ENCODE measurements at regions not wholly inside any gene's neighbourhood (a gene's known extent, or its start where the extent isn't known, plus 50 kb on each side); places are given as distances from the start of the nearest gene placed in this dataset.

DNA sequence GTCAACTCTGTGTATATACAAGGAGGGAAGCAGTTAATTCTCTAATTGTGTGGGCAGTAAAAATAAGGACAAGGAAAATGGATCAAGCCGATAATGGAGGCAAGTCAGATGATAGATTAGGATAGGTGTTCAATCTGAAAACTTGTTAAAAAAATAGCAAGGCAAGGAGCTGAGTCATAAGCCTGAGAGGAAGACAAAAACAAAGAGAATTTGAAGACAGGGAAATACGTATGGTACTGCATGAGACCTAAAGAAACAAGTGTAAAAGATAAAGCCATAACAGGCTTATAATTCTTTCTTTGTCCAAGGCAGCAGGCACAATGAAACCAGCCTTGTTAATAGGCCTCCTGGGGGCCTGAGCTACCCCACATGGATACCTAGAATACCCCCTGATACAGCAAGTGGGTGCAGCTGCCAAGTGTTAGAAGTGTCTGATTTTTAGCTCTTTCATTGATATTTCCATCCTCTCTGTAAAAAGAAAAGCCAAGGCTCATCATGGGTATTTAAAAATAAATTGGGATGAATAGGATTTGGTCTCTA lies 1570.6 kb upstream of the LRRTM3 start:
- Mint-ChIP-seq H3K9me3 (peaks cover 32% of the 10 kb centered on the region), H3K4me3 (no peak overlapping the region), H3K4me1 (ENCODE audit: low read depth) (no peaks in the 10 kb centered on the region), H3K36me3 (ENCODE audit: low read depth) (no peaks in the 10 kb centered on the region), H3K27me3 (ENCODE audit: low read depth) (no peaks in the 10 kb centered on the region), H3K27ac (no peak overlapping the region)
- no peak for DNase-seq (ENCODE audit: low spot score)

DNA sequence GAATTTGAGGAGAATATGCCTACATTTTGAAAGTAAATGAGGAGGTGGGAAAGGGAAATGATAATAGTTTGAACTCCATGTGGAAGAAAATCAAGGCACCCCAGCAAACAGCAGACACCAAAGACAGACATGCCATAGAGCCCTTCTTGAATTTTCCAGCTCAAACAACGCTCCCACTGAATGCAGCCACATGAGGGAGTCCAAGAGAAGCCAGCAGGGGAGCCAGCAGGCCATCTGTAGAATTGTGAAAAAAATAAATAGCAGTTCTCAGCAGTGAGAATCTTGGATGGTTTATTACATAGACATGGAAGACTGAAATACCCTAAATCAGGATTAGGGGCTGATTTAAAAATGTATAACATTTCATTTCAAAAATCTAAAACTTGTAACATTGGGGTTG lies 1567.3 kb upstream of the LRRTM3 start:
- Mint-ChIP-seq H3K36me3 (ENCODE audit: low read depth) (no peaks in the 10 kb centered on the region), H3K27me3 (ENCODE audit: low read depth) (no peaks in the 10 kb centered on the region), H3K9me3 (peaks cover 28% of the 10 kb centered on the region), H3K4me1 (ENCODE audit: low read depth) (no peaks in the 10 kb centered on the region), H3K27ac (no peak overlapping the region), H3K4me3 (no peak overlapping the region)
- DNase-seq (ENCODE audit: low spot score): no peak

DNA sequence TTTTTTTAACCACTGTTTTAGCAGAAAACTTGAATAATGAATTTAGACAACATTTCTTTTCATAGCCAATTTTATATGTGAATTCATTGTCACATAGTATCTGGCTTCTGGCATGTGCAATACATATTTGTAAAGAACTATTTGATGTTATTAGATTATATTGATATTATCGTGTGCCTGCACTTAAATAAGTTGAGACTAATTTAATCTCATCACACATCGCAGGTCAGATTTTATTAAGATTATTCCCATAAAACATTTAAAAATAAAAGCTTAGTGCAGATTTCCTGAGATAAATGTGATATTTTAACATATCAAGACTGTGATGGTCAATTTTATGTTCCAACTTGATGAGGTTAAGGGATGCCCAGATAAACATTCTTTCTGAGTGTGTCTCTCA lies 1565.3 kb upstream of the LRRTM3 start:
- H3K4me1 Mint-ChIP-seq (ENCODE audit: low read depth): no peaks in the 10 kb centered on the region
- H3K36me3 Mint-ChIP-seq (ENCODE audit: low read depth): no peaks in the 10 kb centered on the region
- DNase-seq (ENCODE audit: low spot score): no peak
- peaks cover 27% of the 10 kb centered on the region for H3K9me3 Mint-ChIP-seq
- H3K27ac Mint-ChIP-seq: no peak overlapping the region
- H3K4me3 Mint-ChIP-seq: no peak overlapping the region
- no peaks in the 10 kb centered on the region for H3K27me3 Mint-ChIP-seq (ENCODE audit: low read depth)

DNA sequence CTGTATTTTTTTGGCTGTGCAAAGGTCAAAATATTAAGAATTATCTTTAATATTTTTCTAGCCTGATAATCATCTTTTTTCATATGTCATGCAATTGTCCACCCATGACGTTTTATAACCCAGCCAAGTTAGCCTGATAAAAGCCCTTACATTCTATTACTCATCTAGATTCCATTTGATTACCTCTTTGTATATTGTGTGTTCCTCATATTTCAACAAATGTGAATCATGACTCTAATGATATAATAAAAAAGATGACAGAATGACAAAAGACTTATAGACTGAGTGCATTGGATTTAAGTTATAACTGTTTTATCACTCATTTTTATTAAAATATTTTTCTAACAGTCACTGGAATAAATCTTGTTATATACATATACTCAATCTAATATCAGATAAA lies 1560.0 kb upstream of the LRRTM3 start:
- H3K27ac Mint-ChIP-seq: no peak overlapping the region
- H3K4me1 Mint-ChIP-seq (ENCODE audit: low read depth): no peaks in the 10 kb centered on the region

DNA sequence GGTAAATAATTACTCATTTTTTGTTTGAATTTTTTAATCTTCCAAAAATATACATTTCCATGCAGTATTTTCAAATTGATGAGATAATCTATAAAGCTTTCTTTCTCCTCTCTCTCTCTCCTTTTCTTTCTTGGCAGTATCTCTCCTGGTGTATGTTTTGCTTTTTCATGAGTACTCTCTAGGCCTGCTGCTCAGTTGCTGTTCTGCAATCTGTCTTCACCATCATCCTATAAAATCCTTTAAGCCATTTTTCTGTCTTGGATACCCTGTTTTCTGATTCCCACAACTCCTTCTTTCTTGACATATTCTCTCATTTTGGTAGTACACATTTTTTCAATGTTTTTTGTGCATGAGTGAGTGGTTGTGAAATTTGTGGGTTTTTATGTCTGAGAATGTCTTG lies 1558.1 kb upstream of the LRRTM3 start:
- H3K36me3 Mint-ChIP-seq (ENCODE audit: low read depth): no peaks in the 10 kb centered on the region
- DNase-seq (ENCODE audit: low spot score): no peak
- no peak overlapping the region for H3K4me3 Mint-ChIP-seq
- no peaks in the 10 kb centered on the region for H3K4me1 Mint-ChIP-seq (ENCODE audit: low read depth)
- H3K27me3 Mint-ChIP-seq (ENCODE audit: low read depth): no peaks in the 10 kb centered on the region
- no peak overlapping the region for H3K27ac Mint-ChIP-seq
- peaks cover 17% of the 10 kb centered on the region for H3K9me3 Mint-ChIP-seq

More for the DNA sequence above, 1560.0 kb upstream of the LRRTM3 start:
- H3K9me3 Mint-ChIP-seq: peaks cover 13% of the 10 kb centered on the region
- no peak overlapping the region for H3K4me3 Mint-ChIP-seq
- no peaks in the 10 kb centered on the region for H3K27me3 Mint-ChIP-seq (ENCODE audit: low read depth)
- DNase-seq (ENCODE audit: low spot score): no peak
- no peaks in the 10 kb centered on the region for H3K36me3 Mint-ChIP-seq (ENCODE audit: low read depth)

DNA sequence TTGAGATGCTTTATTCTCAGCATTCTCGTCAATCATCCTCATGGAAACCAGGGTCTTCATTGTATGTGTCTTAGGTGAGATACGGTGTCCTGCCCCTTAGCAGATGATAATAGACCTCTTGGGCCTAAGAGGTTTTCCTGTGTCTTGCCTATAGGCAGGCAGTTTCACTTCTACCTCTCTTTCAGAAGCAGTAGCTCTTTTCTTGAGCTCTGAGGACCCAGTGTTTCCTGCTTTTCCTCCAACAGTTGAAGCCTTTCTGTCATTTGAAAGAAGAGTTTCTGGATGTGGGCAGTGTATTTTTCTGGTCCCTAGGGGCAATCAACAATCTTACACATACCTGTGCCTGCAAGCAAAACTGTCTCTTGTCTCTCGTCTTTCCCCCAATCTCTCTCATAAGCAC lies 1550.3 kb upstream of the LRRTM3 start:
- peaks cover 16% of the 10 kb centered on the region for H3K9me3 Mint-ChIP-seq
- no peak overlapping the region for H3K27ac Mint-ChIP-seq
- H3K36me3 Mint-ChIP-seq (ENCODE audit: low read depth): no peaks in the 10 kb centered on the region
- H3K27me3 Mint-ChIP-seq (ENCODE audit: low read depth): no peaks in the 10 kb centered on the region
- no peak for DNase-seq (ENCODE audit: low spot score)
- H3K4me1 Mint-ChIP-seq (ENCODE audit: low read depth): no peaks in the 10 kb centered on the region
- no peak overlapping the region for H3K4me3 Mint-ChIP-seq

DNA sequence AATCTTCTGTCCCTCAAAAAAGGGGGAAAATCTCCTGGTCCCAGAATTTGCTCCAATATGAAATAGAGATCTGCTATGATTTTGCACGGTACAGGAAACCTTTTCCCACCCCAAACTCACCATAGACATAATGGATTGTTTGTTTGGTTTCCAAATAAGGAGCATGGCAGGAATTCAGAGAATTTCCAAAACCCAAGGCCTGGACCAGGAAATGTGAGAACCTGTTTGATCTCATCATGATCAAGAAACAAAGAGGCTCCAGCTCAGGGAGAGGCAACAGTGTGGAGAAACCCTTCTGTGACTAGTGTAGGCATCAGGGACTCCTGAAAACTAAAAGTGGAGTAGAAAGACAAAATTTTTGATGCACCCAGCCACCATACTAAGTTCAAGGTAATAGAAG lies 1548.1 kb upstream of the LRRTM3 start:
- no peaks in the 10 kb centered on the region for H3K27me3 Mint-ChIP-seq (ENCODE audit: low read depth)
- peaks cover 13% of the 10 kb centered on the region for H3K9me3 Mint-ChIP-seq
- H3K27ac Mint-ChIP-seq: no peak overlapping the region
- H3K4me1 Mint-ChIP-seq (ENCODE audit: low read depth): no peaks in the 10 kb centered on the region
- H3K36me3 Mint-ChIP-seq (ENCODE audit: low read depth): no peaks in the 10 kb centered on the region
- no peak for DNase-seq (ENCODE audit: low spot score)
- no peak overlapping the region for H3K4me3 Mint-ChIP-seq

DNA sequence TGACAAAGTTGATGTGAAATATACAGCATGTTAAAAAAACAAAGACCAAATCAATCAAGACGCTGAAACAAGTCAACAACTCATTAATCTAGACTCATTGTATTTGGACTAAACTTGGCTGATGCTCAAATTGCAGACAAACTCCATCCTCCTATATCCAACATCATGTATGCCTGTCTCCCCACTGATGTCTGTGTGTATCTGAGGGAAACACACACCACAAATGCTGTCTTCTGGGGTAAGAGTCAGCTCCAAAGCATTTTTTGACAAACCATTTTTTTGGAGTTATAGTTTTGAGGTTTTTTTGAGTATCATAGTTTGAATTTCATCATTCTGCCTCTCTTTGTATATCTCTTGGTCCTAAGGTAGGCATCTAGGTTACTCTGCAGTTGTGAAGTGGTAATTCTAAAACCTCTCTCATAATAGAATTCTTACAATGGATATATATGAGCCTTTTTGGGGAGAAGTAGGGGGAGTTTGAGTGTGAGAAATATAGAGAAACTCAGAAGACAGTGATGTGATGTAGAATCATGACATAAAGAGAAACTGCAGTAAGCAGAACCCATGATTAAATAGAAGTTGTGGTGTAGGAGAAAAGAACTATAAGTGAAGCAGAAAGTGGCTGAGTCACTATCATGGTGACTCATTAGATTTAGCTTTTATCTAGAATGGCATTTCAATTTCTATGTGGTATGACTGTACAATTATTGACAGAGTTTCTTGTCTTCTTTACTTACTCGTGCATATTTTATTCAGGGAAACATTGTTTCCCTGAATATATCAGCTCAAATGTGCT lies 1531.1 kb upstream of the LRRTM3 start:
- no peaks in the 10 kb centered on the region for H3K4me1 Mint-ChIP-seq (ENCODE audit: low read depth)
- H3K4me3 Mint-ChIP-seq: no peak overlapping the region
- H3K9me3 Mint-ChIP-seq: peaks cover 17% of the 10 kb centered on the region
- H3K27me3 Mint-ChIP-seq (ENCODE audit: low read depth): no peaks in the 10 kb centered on the region
- DNase-seq (ENCODE audit: low spot score): no peak
- no peaks in the 10 kb centered on the region for H3K36me3 Mint-ChIP-seq (ENCODE audit: low read depth)
- H3K27ac Mint-ChIP-seq: no peak overlapping the region

DNA sequence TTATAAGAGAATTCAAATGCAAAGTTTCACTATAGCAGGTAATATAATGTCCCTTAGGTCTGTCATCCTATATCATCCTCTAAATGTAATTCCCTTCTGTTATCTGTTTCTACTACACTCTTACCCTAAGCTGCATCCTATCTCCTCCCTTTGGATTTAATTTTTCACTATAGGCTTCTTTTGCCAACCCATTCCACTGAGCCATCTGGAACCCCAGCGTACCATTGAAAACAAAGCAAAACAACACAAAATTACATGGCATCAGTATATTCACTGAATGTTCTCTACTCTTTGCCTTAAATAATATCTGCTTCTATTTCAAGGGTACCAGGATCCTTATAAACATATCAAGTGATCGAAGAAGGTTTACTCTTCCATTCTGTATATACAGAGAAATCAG lies 1530.2 kb upstream of the LRRTM3 start:
- no peak overlapping the region for H3K27ac Mint-ChIP-seq
- DNase-seq (ENCODE audit: low spot score): no peak
- H3K27me3 Mint-ChIP-seq (ENCODE audit: low read depth): no peaks in the 10 kb centered on the region
- H3K4me3 Mint-ChIP-seq: no peak overlapping the region
- H3K4me1 Mint-ChIP-seq (ENCODE audit: low read depth): no peaks in the 10 kb centered on the region
- peaks cover 17% of the 10 kb centered on the region for H3K9me3 Mint-ChIP-seq
- no peaks in the 10 kb centered on the region for H3K36me3 Mint-ChIP-seq (ENCODE audit: low read depth)

DNA sequence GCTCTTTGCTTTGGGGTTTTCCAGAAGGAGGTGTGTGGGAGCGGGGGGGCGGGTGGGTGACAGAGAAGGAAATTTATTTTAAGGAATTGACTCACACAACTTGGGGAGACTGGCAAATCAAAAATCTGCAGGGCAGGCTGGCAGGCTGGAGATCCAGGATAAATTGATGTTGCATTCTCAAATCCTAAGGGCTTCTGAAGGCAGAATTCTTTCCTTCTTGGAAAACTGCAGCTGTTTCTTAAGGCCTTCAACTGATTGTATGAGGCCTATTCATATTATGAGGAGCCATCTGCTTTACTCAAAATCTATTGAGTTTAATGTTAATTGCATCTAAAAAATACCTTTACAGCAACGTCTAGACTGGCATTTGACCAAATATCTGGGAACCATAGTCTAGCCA lies 1528.8 kb upstream of the LRRTM3 start:
- H3K27me3 Mint-ChIP-seq (ENCODE audit: low read depth): no peaks in the 10 kb centered on the region
- peaks cover 17% of the 10 kb centered on the region for H3K9me3 Mint-ChIP-seq
- no peak for DNase-seq (ENCODE audit: low spot score)
- no peak overlapping the region for H3K27ac Mint-ChIP-seq
- H3K4me1 Mint-ChIP-seq (ENCODE audit: low read depth): no peaks in the 10 kb centered on the region
- H3K4me3 Mint-ChIP-seq: no peak overlapping the region
- no peaks in the 10 kb centered on the region for H3K36me3 Mint-ChIP-seq (ENCODE audit: low read depth)

DNA sequence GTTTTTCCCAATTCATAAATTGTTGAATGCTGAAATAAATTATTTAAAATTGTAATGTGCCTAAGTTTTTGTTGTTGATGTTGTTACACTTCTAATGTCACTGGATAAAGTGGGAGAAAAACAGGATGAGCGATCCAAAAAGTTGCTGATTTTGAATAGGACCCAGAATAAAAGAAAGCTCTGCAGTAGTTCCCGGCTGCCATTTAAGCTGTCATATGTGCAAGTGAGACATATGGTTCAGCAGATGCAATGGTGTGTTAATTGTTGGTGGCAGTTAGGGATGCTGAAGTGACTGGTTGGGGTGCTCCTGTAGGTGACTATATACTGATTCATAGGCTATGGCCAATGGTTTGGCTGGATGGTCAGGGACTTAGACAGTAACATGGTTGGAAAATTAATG lies 1517.4 kb upstream of the LRRTM3 start:
- no peaks in the 10 kb centered on the region for H3K27me3 Mint-ChIP-seq (ENCODE audit: low read depth)
- no peak overlapping the region for H3K27ac Mint-ChIP-seq
- DNase-seq (ENCODE audit: low spot score): no peak
- no peak overlapping the region for H3K4me3 Mint-ChIP-seq
- no peaks in the 10 kb centered on the region for H3K4me1 Mint-ChIP-seq (ENCODE audit: low read depth)
- H3K36me3 Mint-ChIP-seq (ENCODE audit: low read depth): no peaks in the 10 kb centered on the region
- H3K9me3 Mint-ChIP-seq: peaks cover 13% of the 10 kb centered on the region

DNA sequence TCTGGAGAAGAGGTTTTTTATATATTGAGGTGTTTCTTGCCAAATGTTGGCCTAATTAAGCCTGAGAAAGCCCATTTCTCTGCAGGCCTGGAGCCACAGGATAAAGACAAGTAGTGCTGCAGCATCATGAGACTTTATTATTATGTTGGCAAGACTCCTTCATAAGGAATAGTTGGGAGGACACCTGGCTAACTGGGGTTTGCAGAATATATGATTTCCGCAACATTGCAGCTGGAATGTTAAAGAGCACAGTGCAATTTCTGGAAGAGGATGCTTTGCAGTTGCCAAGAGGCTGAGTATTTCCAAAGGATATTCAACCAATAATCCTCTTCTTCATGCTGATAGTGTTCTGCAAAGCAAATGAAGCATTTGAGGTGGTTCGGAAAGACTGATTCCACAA lies 1512.8 kb upstream of the LRRTM3 start:
- Mint-ChIP-seq H3K9me3 (peaks cover 15% of the 10 kb centered on the region), H3K4me3 (no peak overlapping the region)
- DNase-seq (ENCODE audit: low spot score): no peak

DNA sequence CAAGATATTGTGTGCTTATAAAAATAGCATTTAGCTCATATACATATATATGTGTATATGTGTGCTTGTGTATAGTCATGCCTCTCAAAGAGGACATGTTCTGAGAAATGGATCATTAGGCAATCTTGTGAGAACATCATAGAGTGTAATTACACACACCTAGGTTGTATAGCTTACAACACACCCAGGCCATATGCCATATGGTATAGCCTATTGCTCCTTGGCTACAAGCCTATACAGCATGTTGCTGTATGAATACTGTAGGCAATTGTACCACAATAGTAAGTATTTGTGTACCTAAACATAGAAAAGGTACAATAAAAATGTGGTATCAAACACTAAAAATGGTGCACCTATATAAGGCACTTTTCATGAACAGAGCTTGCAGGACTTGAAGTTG lies 1510.5 kb upstream of the LRRTM3 start:
- H3K4me3 Mint-ChIP-seq: no peak overlapping the region
- H3K4me1 Mint-ChIP-seq (ENCODE audit: low read depth): no peaks in the 10 kb centered on the region
- peaks cover 15% of the 10 kb centered on the region for H3K9me3 Mint-ChIP-seq
- H3K36me3 Mint-ChIP-seq (ENCODE audit: low read depth): no peaks in the 10 kb centered on the region
- no peak for DNase-seq (ENCODE audit: low spot score)
- no peaks in the 10 kb centered on the region for H3K27me3 Mint-ChIP-seq (ENCODE audit: low read depth)
- H3K27ac Mint-ChIP-seq: no peak overlapping the region

More for the DNA sequence above, 1512.8 kb upstream of the LRRTM3 start:
- Mint-ChIP-seq H3K27me3 (ENCODE audit: low read depth) (no peaks in the 10 kb centered on the region), H3K36me3 (ENCODE audit: low read depth) (no peaks in the 10 kb centered on the region), H3K4me1 (ENCODE audit: low read depth) (no peaks in the 10 kb centered on the region), H3K27ac (no peak overlapping the region)

DNA sequence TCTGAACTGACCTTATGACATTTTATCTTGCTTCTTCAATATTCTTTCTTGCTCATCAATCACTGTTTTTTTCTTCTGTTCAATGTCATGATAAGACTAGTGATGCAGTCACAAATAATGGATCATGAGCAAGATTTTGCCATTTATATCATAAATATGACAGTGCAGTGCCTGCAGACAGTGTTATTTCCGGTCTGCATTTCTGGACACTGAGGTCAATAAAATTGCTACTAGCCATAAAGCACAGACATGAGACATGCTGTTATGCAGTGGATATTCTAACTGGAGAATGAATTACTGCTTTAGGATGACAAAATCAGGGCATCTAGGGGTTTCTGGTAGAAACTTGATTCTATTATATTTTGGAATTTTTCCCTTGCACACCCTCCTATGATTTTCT lies 1509.7 kb upstream of the LRRTM3 start:
- H3K4me1 Mint-ChIP-seq (ENCODE audit: low read depth): no peaks in the 10 kb centered on the region
- H3K27ac Mint-ChIP-seq: no peak overlapping the region
- no peak for DNase-seq (ENCODE audit: low spot score)
- peaks cover 15% of the 10 kb centered on the region for H3K9me3 Mint-ChIP-seq
- H3K4me3 Mint-ChIP-seq: no peak overlapping the region
- no peaks in the 10 kb centered on the region for H3K36me3 Mint-ChIP-seq (ENCODE audit: low read depth)
- H3K27me3 Mint-ChIP-seq (ENCODE audit: low read depth): no peaks in the 10 kb centered on the region

DNA sequence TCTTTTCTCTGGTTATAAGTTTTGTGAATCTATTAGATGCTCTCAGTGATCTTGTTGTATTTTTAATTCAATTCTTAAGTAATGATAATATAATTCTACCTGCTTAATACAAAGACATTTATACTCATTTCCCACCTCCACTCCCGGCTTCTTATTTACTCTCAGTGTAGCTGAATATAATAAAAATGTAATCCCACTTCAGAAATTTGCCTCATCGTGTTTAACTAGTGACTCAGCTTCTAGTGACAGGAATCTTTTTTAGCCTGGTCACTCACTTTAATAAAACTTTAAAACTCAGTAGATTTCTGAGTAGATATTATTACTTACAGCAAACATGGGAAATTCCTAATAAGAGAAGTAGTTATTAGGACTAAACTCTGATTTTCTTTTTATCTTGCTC lies 1506.2 kb upstream of the LRRTM3 start:
- no peak overlapping the region for H3K4me3 Mint-ChIP-seq
- DNase-seq (ENCODE audit: low spot score): no peak
- no peaks in the 10 kb centered on the region for H3K27me3 Mint-ChIP-seq (ENCODE audit: low read depth)
- H3K27ac Mint-ChIP-seq: no peak overlapping the region
- H3K36me3 Mint-ChIP-seq (ENCODE audit: low read depth): no peaks in the 10 kb centered on the region
- peaks cover 29% of the 10 kb centered on the region for H3K9me3 Mint-ChIP-seq
- no peaks in the 10 kb centered on the region for H3K4me1 Mint-ChIP-seq (ENCODE audit: low read depth)

Data from T-helper 2 cell treated with Interferon-gamma antibody and Interleukin-4, amounts not matched to agents 5 μg/mL and 100 μg/mL, for 36 hours (primary cell).